HEK293 (cell line): ENCODE measurements at regions not wholly inside any gene's neighbourhood (a gene's known extent, or its start where the extent isn't known, plus 50 kb on each side); places are given as distances from the start of the nearest gene placed in this dataset.
"Not testable (repeated sequence)": the region's sequence is repeated elsewhere in the genome, so short reads cannot be mapped to it uniquely, and the experiment has no call there.

Source experiments
- CTCF ChIA-PET: fragments of 350-600 bp; formaldehyde crosslinking; extraction: SDS; loops from one replicate; lab custom pipeline; 2021; ENCODE audit warnings: antibody characterized with exemption; lab: Yijun Ruan, JAX
- POLR2A ChIA-PET: fragments of 300-600 bp; formaldehyde crosslinking; extraction: SDS; loops from one replicate; lab custom pipeline; 2020; ENCODE audit warnings: antibody characterized with exemption, inconsistent platforms; lab: Yijun Ruan, JAX
- H3K27ac ChIP-seq: fragments of 200-500 bp; sonication (Bioruptor generic); 2 replicates; pipeline ENCODE4 v1.5.1; 2014; ENCODE audit warnings: low read depth, low read length, control low read depth, inconsistent platforms; ENCODE audit errors: extremely low read depth
- H3K36me3 ChIP-seq, 2 experiments: fragments of 200-500 bp in 1 of 2; sonication (Bioruptor generic) in 1 of 2; 1 replicate in 1 of 2; 2 replicates in 1 of 2; pipeline ENCODE4 v1.5.1; 2014 to 2017; ENCODE audit warnings: inconsistent platforms in 2 of 2, low read length in 2 of 2; ENCODE audit not compliant: control insufficient read depth in 2 of 2, insufficient read depth in 1 of 2
- H3K4me1 ChIP-seq: fragments of 200-500 bp; sonication (Bioruptor generic); 2 replicates; pipeline ENCODE4 v1.5.1; 2014; ENCODE audit warnings: mild to moderate bottlenecking, low read length, inconsistent platforms; ENCODE audit not compliant: control insufficient read depth, insufficient read depth
- H3K4me3 ChIP-seq: 2 replicates; pipeline ENCODE4 v1.5.1; 2011; ENCODE audit warnings: low read depth, mild to moderate bottlenecking, control low read depth, low read length, moderate library complexity
- H3K9me3 ChIP-seq: fragments of 200-500 bp; sonication (Bioruptor generic); 2 replicates; pipeline ENCODE4 v1.5.1; 2014; ENCODE audit warnings: low read depth, low read length, inconsistent platforms; ENCODE audit not compliant: control insufficient read depth, insufficient read depth
- ZBTB21 ChIP-seq: fragments of 450-650 bp; formaldehyde crosslinking; IDR thresholded peaks from 2 replicates; pipeline ENCODE4 v1.5.1; 2017; ENCODE audit warnings: missing biosample characterization, missing genetic modification characterization
- ZEB2 ChIP-seq: fragments of 450-650 bp; formaldehyde crosslinking; IDR thresholded peaks from 2 replicates; pipeline ENCODE4 v1.5.1; 2016; ENCODE audit warnings: missing biosample characterization, missing genetic modification characterization
- ZNF10 ChIP-seq: fragments of 450-650 bp; formaldehyde crosslinking; IDR thresholded peaks from 2 replicates; pipeline ENCODE4 v1.5.1; 2017; ENCODE audit warnings: missing biosample characterization, missing genetic modification characterization
- ZNF133 ChIP-seq: fragments of 450-650 bp; formaldehyde crosslinking; IDR thresholded peaks from 2 replicates; pipeline ENCODE4 v1.5.1; 2016; ENCODE audit warnings: missing biosample characterization, missing genetic modification characterization
- ZNF202 ChIP-seq: fragments of 450-650 bp; formaldehyde crosslinking; IDR thresholded peaks from 2 replicates; pipeline ENCODE4 v1.5.1; 2016; ENCODE audit warnings: missing biosample characterization, missing genetic modification characterization, borderline replicate concordance
- ZNF274 ChIP-seq, 2 experiments: fragments of 200-500 bp in 1 of 2; fragments of 450-650 bp in 1 of 2; sonication (Bioruptor generic) in 1 of 2; formaldehyde crosslinking in 1 of 2; IDR thresholded peaks; 2 replicates each; pipeline versions ENCODE4 v1.5.1 to v1.6.1; 2014 to 2016; ENCODE audit warnings: borderline replicate concordance in 1 of 2, inconsistent platforms in 1 of 2, low read length in 1 of 2, missing biosample characterization in 1 of 2, missing genetic modification characterization in 1 of 2
- ZNF302 ChIP-seq: fragments of 450-650 bp; formaldehyde crosslinking; IDR thresholded peaks from 2 replicates; pipeline ENCODE4 v1.5.1; 2016; ENCODE audit warnings: missing biosample characterization, missing genetic modification characterization, low read depth
- ZNF324 ChIP-seq: fragments of 450-650 bp; formaldehyde crosslinking; IDR thresholded peaks from 2 replicates; pipeline ENCODE4 v1.5.1; 2016; ENCODE audit warnings: missing biosample characterization, missing genetic modification characterization
- ZNF362 ChIP-seq: fragments of 450-650 bp; formaldehyde crosslinking; IDR thresholded peaks from 2 replicates; pipeline ENCODE4 v1.5.1; 2016; ENCODE audit warnings: missing biosample characterization, missing genetic modification characterization
- ZNF366 ChIP-seq: fragments of 450-650 bp; formaldehyde crosslinking; conservative IDR thresholded peaks from 2 replicates; pipeline ENCODE4 v1.5.1; 2016; ENCODE audit warnings: missing biosample characterization, missing genetic modification characterization
- ZNF513 ChIP-seq: fragments of 450-650 bp; IDR thresholded peaks from 2 replicates; pipeline ENCODE4 v1.5.1; 2018; ENCODE audit warnings: missing biosample characterization, missing genetic modification characterization
- ZNF560 ChIP-seq: fragments of 450-650 bp; formaldehyde crosslinking; IDR thresholded peaks from 2 replicates; pipeline ENCODE4 v1.5.1; 2017; ENCODE audit warnings: missing biosample characterization, missing genetic modification characterization, borderline replicate concordance
- ZNF561 ChIP-seq: fragments of 450-650 bp; IDR thresholded peaks from 2 replicates; pipeline ENCODE4 v1.5.1; 2018; ENCODE audit warnings: missing biosample characterization, missing genetic modification characterization, borderline replicate concordance
- TF ChIP-seq, protein P1 (sequence below): fragments of 450-650 bp; formaldehyde crosslinking; IDR thresholded peaks from 2 replicates; pipeline ENCODE4 v1.5.1; 2016; ENCODE audit warnings: missing biosample characterization, missing genetic modification characterization
- TF ChIP-seq, protein P2 (sequence below): fragments of 450-650 bp; formaldehyde crosslinking; IDR thresholded peaks from 2 replicates; pipeline ENCODE4 v1.5.1; 2017; ENCODE audit warnings: missing biosample characterization, missing genetic modification characterization
- TF ChIP-seq, protein P3 (sequence below): fragments of 450-650 bp; formaldehyde crosslinking; IDR thresholded peaks from 2 replicates; pipeline ENCODE4 v1.5.1; 2017; ENCODE audit warnings: missing biosample characterization, missing genetic modification characterization
- TF ChIP-seq, protein P4 (sequence below): fragments of 450-650 bp; formaldehyde crosslinking; IDR thresholded peaks from 2 replicates; pipeline ENCODE4 v1.5.1; 2016; ENCODE audit warnings: missing biosample characterization, missing genetic modification characterization

DNA sequence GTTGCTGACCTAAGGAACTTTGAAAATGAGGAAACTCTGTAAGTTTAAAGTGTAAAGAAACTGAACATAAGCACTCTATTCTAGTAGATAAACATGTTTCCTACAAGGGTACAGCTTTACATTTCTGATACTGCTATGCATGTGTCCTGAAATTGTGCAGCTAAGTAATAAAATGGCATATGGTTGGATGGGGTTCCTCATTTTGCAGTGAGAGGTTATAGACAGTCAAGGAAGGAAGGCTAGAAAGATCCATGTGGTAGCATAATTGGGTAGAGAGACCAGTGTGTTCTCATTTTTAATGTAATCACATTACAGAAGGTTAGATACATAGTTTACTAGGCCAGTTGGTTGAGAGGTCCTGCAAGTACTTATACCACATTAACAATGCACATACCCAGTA, 477.0 kb downstream of the TMEM121 start:
- no peaks in the 10 kb centered on the region; the same call in 1 of the 2 replicates for H3K9me3 ChIP-seq
- CTCF ChIA-PET: interaction anchor here (0.6 to 1.4 kb wide), 4 partner anchors 15 to 402 kb away, joined by 3 to 5 read pairs (median 3); no protein-coding TSS in a partner anchor
- no peaks in the 10 kb centered on the region for H3K36me3 ChIP-seq
- H3K4me1 ChIP-seq: no peaks in the 10 kb centered on the region
- TF ChIP-seq, protein P1, sequence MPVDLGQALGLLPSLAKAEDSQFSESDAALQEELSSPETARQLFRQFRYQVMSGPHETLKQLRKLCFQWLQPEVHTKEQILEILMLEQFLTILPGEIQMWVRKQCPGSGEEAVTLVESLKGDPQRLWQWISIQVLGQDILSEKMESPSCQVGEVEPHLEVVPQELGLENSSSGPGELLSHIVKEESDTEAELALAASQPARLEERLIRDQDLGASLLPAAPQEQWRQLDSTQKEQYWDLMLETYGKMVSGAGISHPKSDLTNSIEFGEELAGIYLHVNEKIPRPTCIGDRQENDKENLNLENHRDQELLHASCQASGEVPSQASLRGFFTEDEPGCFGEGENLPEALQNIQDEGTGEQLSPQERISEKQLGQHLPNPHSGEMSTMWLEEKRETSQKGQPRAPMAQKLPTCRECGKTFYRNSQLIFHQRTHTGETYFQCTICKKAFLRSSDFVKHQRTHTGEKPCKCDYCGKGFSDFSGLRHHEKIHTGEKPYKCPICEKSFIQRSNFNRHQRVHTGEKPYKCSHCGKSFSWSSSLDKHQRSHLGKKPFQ (tag by site-specific recombination): no peak
- TF ChIP-seq, protein P2, sequence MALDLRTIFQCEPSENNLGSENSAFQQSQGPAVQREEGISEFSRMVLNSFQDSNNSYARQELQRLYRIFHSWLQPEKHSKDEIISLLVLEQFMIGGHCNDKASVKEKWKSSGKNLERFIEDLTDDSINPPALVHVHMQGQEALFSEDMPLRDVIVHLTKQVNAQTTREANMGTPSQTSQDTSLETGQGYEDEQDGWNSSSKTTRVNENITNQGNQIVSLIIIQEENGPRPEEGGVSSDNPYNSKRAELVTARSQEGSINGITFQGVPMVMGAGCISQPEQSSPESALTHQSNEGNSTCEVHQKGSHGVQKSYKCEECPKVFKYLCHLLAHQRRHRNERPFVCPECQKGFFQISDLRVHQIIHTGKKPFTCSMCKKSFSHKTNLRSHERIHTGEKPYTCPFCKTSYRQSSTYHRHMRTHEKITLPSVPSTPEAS (tag by site-specific recombination): no peak
- TF ChIP-seq, protein P3, sequence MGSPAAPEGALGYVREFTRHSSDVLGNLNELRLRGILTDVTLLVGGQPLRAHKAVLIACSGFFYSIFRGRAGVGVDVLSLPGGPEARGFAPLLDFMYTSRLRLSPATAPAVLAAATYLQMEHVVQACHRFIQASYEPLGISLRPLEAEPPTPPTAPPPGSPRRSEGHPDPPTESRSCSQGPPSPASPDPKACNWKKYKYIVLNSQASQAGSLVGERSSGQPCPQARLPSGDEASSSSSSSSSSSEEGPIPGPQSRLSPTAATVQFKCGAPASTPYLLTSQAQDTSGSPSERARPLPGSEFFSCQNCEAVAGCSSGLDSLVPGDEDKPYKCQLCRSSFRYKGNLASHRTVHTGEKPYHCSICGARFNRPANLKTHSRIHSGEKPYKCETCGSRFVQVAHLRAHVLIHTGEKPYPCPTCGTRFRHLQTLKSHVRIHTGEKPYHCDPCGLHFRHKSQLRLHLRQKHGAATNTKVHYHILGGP: no peak
- TF ChIP-seq ZNF366 (tag by site-specific recombination) (no peak), ZBTB21 (tag by site-specific recombination) (no peak), ZNF274 (IDR thresholded peaks at IDR 0.05; ENCODE audit: low read length) (no peak), ZNF274 (tag by site-specific recombination; IDR thresholded peaks at IDR 0.05; ENCODE audit: borderline replicate concordance) (no peak), ZNF202 (tag by site-specific recombination) (no peak), ZNF560 (tag by site-specific recombination) (no peak), ZNF10 (tag by site-specific recombination) (no peak), ZNF133 (tag by site-specific recombination) (no peak), ZEB2 (no peak), ZNF324 (tag by site-specific recombination) (no peak), ZNF302 (tag by site-specific recombination) (no peak), ZNF362 (no peak), ZNF561 (tag by site-specific recombination) (no peak), ZNF513 (tag by site-specific recombination) (no peak)
- TF ChIP-seq, protein P4, sequence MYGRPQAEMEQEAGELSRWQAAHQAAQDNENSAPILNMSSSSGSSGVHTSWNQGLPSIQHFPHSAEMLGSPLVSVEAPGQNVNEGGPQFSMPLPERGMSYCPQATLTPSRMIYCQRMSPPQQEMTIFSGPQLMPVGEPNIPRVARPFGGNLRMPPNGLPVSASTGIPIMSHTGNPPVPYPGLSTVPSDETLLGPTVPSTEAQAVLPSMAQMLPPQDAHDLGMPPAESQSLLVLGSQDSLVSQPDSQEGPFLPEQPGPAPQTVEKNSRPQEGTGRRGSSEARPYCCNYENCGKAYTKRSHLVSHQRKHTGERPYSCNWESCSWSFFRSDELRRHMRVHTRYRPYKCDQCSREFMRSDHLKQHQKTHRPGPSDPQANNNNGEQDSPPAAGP: no peak
- TF ChIP-seq, all 188 proteins: peak for 0
- Histone ChIP-seq H3K4me3 (no peak overlapping the region), H3K27ac (no peak overlapping the region)
- POLR2A ChIA-PET: no interaction called here

- H3K27ac ChIP-seq, POLR2A ChIA-PET, H3K36me3 ChIP-seq, H3K4me3 ChIP-seq, H3K9me3 ChIP-seq, H3K4me1 ChIP-seq: not testable (repeated sequence)
- CTCF ChIA-PET: interaction anchor here (0.6 to 2.0 kb wide), 7 partner anchors 9 to 468 kb away, joined by 3 to 4 read pairs (median 3); no protein-coding TSS in a partner anchor
These were observed 478.8 kb downstream of the TMEM121 start for GRCh38 chr14:106004937-106005795.
